Thymus (tissue), 11 donors: ENCODE measurements at regions not wholly inside any gene's neighbourhood (a gene's known extent, or its start where the extent isn't known, plus 50 kb on each side); places are given as distances from the start of the nearest gene placed in this dataset.
"Not testable (repeated sequence)": the region's sequence is repeated elsewhere in the genome, so short reads cannot be mapped to it uniquely, and the experiment has no call there.

Source experiments
- DNase-seq, 9 donors: peaks; one replicate each; pipeline ENCODE4 v3.0.0-alpha.2; 2013; ENCODE audit warnings: low spot score in 9 of 9, low read depth in 6 of 9, missing footprints in 1 of 9
- H3K27ac ChIP-seq, 2 donors: one replicate each; pipeline ENCODE4 v1.5.1; 2013; ENCODE audit warnings: control low read depth in 1 of 2, low read depth in 1 of 2, low read length in 1 of 2, mild to moderate bottlenecking in 1 of 2, moderate library complexity in 1 of 2
- H3K27me3 ChIP-seq, 2 donors: one replicate each; pipeline ENCODE4 v1.5.1; 2013; ENCODE audit warnings: low read length in 1 of 2; ENCODE audit not compliant: control insufficient read depth in 2 of 2, insufficient read depth in 1 of 2
- H3K36me3 ChIP-seq, 2 donors: one replicate each; pipeline ENCODE4 v1.5.1; 2013; ENCODE audit warnings: low read length in 1 of 2, mild to moderate bottlenecking in 1 of 2, moderate library complexity in 1 of 2; ENCODE audit not compliant: control insufficient read depth in 2 of 2, insufficient read depth in 2 of 2
- H3K4me1 ChIP-seq, 2 donors: one replicate each; pipeline ENCODE4 v1.5.1; 2013; ENCODE audit warnings: low read length in 2 of 2; ENCODE audit not compliant: control insufficient read depth in 2 of 2, insufficient read depth in 2 of 2
- H3K4me3 ChIP-seq, 2 donors: one replicate each; pipeline ENCODE4 v1.5.1; 2013; ENCODE audit warnings: low read length in 2 of 2, control low read depth in 1 of 2, mild to moderate bottlenecking in 1 of 2
- H3K9me3 ChIP-seq, 2 donors: one replicate each; pipeline ENCODE4 v1.5.1; 2013; ENCODE audit warnings: low read length in 1 of 2, mild to moderate bottlenecking in 1 of 2; ENCODE audit not compliant: control insufficient read depth in 2 of 2, insufficient read depth in 1 of 2
- WGBS: extraction: QIAGEN DNeasy Blood & Tissue Kit; methylation state at CpG from one replicate; pipeline ENCODE4 v1.1.7; 2013; 5-methylcytosine and 5-hydroxymethylcytosine counted together
- donor health status: healthy.

- no peak overlapping the region for H3K27ac ChIP-seq
- H3K4me1 ChIP-seq, result no peaks in the 10 kb centered on the region
- H3K36me3 ChIP-seq, result no peaks in the 10 kb centered on the region
- no peaks in the 10 kb centered on the region for H3K27me3 ChIP-seq
- 89% methylated on average over 2 of the region's 2 CpGs for WGBS
- DNase-seq, result no peak
- peaks cover 0 to 4% of the 10 kb centered on the region in 2 donors for H3K9me3 ChIP-seq
- H3K4me3 ChIP-seq, result no peak overlapping the region
These were observed 1909.1 kb upstream of the PCDH7 start for GRCh38 chr4:28811025-28811424.

DNA sequence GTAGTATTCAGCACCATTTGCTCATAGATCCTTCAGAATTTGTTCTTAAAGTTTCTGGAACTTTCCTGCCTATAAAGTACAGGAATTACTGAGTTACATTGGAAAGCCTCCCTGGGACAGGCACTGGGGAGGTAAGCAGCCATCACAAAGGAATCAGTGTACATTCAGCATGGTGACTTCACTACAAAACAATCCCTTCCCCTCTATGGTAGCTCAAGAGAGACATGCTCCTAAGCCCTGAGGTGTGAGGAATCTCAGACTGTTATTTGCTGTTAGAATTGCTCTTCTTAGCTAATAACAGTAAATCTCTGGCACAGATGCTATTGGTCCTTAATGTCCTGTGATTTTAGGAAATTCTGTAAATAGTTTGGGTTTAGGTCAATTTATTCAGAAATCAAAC lies 1898.0 kb upstream of the PCDH7 start:
- H3K4me3 ChIP-seq, result no peak overlapping the region
- H3K27ac ChIP-seq, result no peak overlapping the region
- no peaks in the 10 kb centered on the region for H3K9me3 ChIP-seq
- H3K4me1 ChIP-seq, result no peaks in the 10 kb centered on the region
- no peaks in the 10 kb centered on the region for H3K36me3 ChIP-seq
- no peaks in the 10 kb centered on the region for H3K27me3 ChIP-seq
- DNase-seq, result no peak

- Histone ChIP-seq H3K27me3 (no peaks in the 10 kb centered on the region), H3K27ac (no peak overlapping the region), H3K4me3 (no peak overlapping the region), H3K36me3 (no peaks in the 10 kb centered on the region), H3K9me3 (peaks cover 0 to 8% of the 10 kb centered on the region in 2 donors), H3K4me1 (no peaks in the 10 kb centered on the region)
- no peak for DNase-seq
- 95% methylated on average over 24 of the region's 24 CpGs for WGBS
These were observed 1892.3 kb upstream of the PCDH7 start for GRCh38 chr4:28827866-28828265.

- H3K36me3 ChIP-seq, result no peaks in the 10 kb centered on the region
- 93% methylated on average over 3 of the region's 3 CpGs for WGBS
- no peak for DNase-seq
- H3K27ac ChIP-seq, result no peak overlapping the region
- peaks cover 0 to 8% of the 10 kb centered on the region in 2 donors for H3K9me3 ChIP-seq
- no peaks in the 10 kb centered on the region for H3K4me1 ChIP-seq
- no peak overlapping the region for H3K4me3 ChIP-seq
- H3K27me3 ChIP-seq, result no peaks in the 10 kb centered on the region
These were observed 1888.3 kb upstream of the PCDH7 start for GRCh38 chr4:28831867-28832266.

DNA sequence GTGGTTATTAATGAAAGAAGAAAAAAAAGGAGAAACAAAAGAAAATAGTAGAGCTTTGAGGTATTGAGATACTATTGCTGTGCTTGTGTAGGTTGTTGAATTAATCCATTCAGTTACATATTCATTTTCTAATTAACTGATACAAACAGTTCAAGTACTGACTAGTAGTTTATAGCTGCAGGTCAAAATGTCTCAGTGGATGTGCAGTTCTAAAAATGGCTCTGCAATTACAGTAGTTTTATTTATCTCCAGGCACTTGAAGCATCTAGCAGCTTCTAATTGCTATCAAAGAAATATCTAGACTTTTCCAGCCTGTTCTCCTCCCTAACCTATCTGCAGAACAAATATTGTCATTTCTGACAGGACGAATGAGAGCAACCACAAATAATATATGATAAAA lies 1887.7 kb upstream of the PCDH7 start:
- Histone ChIP-seq H3K4me1 (no peaks in the 10 kb centered on the region), H3K36me3 (no peaks in the 10 kb centered on the region), H3K9me3 (peaks cover 0 to 8% of the 10 kb centered on the region in 2 donors), H3K27ac (no peak overlapping the region), H3K4me3 (no peak overlapping the region), H3K27me3 (no peaks in the 10 kb centered on the region)
- 87% methylated on average over 1 of the region's 1 CpG for WGBS
- DNase-seq, result no peak

DNA sequence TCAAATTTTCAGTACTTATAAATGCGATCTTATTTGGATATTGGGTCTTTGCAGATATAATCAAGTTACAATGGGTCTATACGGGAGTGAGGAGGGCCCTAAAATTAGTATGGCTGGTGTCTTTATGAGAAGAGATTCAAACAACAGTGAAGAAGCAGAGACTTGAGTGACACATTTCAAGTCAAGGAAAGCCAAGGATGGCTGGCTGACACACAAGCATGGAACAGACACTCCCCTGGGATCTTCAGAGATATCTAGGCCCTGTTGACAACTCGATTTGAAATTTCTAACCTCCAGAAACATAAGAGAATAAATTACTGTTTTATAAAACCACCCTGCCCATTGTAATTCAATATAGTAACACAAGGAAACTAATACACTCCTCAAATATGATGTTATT lies 1886.0 kb upstream of the PCDH7 start:
- Histone ChIP-seq H3K36me3 (no peaks in the 10 kb centered on the region), H3K27ac (no peak overlapping the region), H3K27me3 (no peaks in the 10 kb centered on the region), H3K9me3 (no peaks in the 10 kb centered on the region), H3K4me1 (no peaks in the 10 kb centered on the region), H3K4me3 (no peak overlapping the region)
- WGBS, result 90% methylated on average over 3 of the region's 3 CpGs
- no peak for DNase-seq

GRCh38 chr4:28835501-28835900 lies 1884.7 kb upstream of the PCDH7 start:
- no peak overlapping the region for H3K27ac ChIP-seq
- H3K4me3 ChIP-seq, result no peak overlapping the region
- no peaks in the 10 kb centered on the region for H3K27me3 ChIP-seq
- DNase-seq, result no peak
- H3K36me3 ChIP-seq, result no peaks in the 10 kb centered on the region
- no peaks in the 10 kb centered on the region for H3K9me3 ChIP-seq
- no peaks in the 10 kb centered on the region for H3K4me1 ChIP-seq

- Histone ChIP-seq H3K4me3 (no peak overlapping the region), H3K27ac (no peak overlapping the region), H3K4me1 (no peaks in the 10 kb centered on the region), H3K9me3 (no peaks in the 10 kb centered on the region), H3K27me3 (no peaks in the 10 kb centered on the region), H3K36me3 (no peaks in the 10 kb centered on the region)
- no peak for DNase-seq
- WGBS, result 86% methylated on average over 6 of the region's 6 CpGs
These were observed 1877.9 kb upstream of the PCDH7 start for GRCh38 chr4:28842271-28842670.

GRCh38 chr4:28845158-28845557 lies 1875.0 kb upstream of the PCDH7 start:
- no peak for DNase-seq
- H3K4me1 ChIP-seq, result no peaks in the 10 kb centered on the region
- no peak overlapping the region for H3K4me3 ChIP-seq
- H3K9me3 ChIP-seq, result peaks cover 0 to 14% of the 10 kb centered on the region in 2 donors
- no peaks in the 10 kb centered on the region for H3K36me3 ChIP-seq
- H3K27ac ChIP-seq, result no peak overlapping the region
- no peaks in the 10 kb centered on the region for H3K27me3 ChIP-seq

DNA sequence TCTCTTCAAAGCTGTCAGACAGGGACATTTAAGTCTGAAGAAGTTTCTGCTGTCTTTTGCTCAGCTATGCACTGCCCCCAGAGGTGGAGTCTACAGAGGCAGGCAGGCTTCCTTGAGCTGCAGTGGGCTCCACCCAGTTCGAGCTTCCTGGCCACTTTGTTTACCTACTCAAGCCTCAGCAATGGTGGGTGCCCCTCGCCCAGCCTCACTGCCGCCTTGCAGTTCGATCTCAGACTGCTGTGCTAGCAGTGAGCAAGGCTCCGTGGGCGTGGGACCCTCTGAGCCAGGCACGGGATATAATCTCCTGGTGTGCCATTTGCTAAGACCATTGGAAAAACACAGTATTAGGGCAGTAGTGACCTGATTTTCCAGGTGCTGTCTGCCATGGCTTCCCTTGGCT lies 1863.1 kb upstream of the PCDH7 start:
- WGBS, result 85% methylated on average over 7 of the region's 7 CpGs
- not testable (repeated sequence) for H3K9me3 ChIP-seq, H3K36me3 ChIP-seq, DNase-seq, H3K27me3 ChIP-seq, H3K27ac ChIP-seq, H3K4me1 ChIP-seq, H3K4me3 ChIP-seq
